ENCODE measurements at regions not wholly inside any gene's neighbourhood (a gene's known extent, or its start where the extent isn't known, plus 50 kb on each side); places are given as distances from the start of the nearest gene placed in this dataset.
"Not testable (repeated sequence)": the region's sequence is repeated elsewhere in the genome, so short reads cannot be mapped to it uniquely, and the experiment has no call there.

GRCh38 chr13:95411428-95412040 is 110.3 kb upstream of the ABCC4 start:
- Mint-ChIP-seq H3K9me3 (ENCODE audit: unreplicated experiment) (no peaks in the 10 kb centered on the region), H3K27ac (ENCODE audit: unreplicated experiment) (no peak overlapping the region), H3K36me3 (ENCODE audit: unreplicated experiment) (no peaks in the 10 kb centered on the region), H3K4me1 (ENCODE audit: low read depth, unreplicated experiment) (no peaks in the 10 kb centered on the region), H3K27me3 (ENCODE audit: unreplicated experiment) (peaks cover under 1% of the 10 kb centered on the region), H3K4me3 (ENCODE audit: unreplicated experiment) (no peak overlapping the region)
- DNase-seq = no peak
- no peak for TF ChIP-seq CTCF (IDR thresholded peaks at IDR 0.05; ENCODE audit: partially characterized antibody, unreplicated experiment)

- no peaks in the 10 kb centered on the region for H3K36me3 Mint-ChIP-seq (ENCODE audit: unreplicated experiment)
- no peak overlapping the region for H3K4me3 Mint-ChIP-seq (ENCODE audit: unreplicated experiment)
- DNase-seq = no peak
- no peaks in the 10 kb centered on the region for H3K4me1 Mint-ChIP-seq (ENCODE audit: low read depth, unreplicated experiment)
- H3K9me3 Mint-ChIP-seq (ENCODE audit: unreplicated experiment) = no peaks in the 10 kb centered on the region
- H3K27ac Mint-ChIP-seq (ENCODE audit: unreplicated experiment) = no peak overlapping the region
- TF ChIP-seq CTCF (IDR thresholded peaks at IDR 0.05; ENCODE audit: partially characterized antibody, unreplicated experiment) = no peak
- H3K27me3 Mint-ChIP-seq (ENCODE audit: unreplicated experiment) = no peaks in the 10 kb centered on the region
Observed at GRCh38 chr13:95418946-95419345, 117.7 kb upstream of the ABCC4 start.

GRCh38 chr13:95420501-95420900 is 119.2 kb upstream of the ABCC4 start:
- no peak for TF ChIP-seq CTCF (IDR thresholded peaks at IDR 0.05; ENCODE audit: partially characterized antibody, unreplicated experiment)
- no peaks in the 10 kb centered on the region for H3K36me3 Mint-ChIP-seq (ENCODE audit: unreplicated experiment)
- H3K9me3 Mint-ChIP-seq (ENCODE audit: unreplicated experiment) = no peaks in the 10 kb centered on the region
- no peak overlapping the region for H3K27ac Mint-ChIP-seq (ENCODE audit: unreplicated experiment)
- DNase-seq = no peak
- H3K27me3 Mint-ChIP-seq (ENCODE audit: unreplicated experiment) = no peaks in the 10 kb centered on the region
- no peak overlapping the region for H3K4me3 Mint-ChIP-seq (ENCODE audit: unreplicated experiment)
- H3K4me1 Mint-ChIP-seq (ENCODE audit: low read depth, unreplicated experiment) = no peaks in the 10 kb centered on the region

GRCh38 chr13:95426631-95427030 is 125.4 kb upstream of the ABCC4 start:
- peaks cover 2% of the 10 kb centered on the region for H3K27me3 Mint-ChIP-seq (ENCODE audit: unreplicated experiment)
- H3K4me3 Mint-ChIP-seq (ENCODE audit: unreplicated experiment) = no peak overlapping the region

DNA sequence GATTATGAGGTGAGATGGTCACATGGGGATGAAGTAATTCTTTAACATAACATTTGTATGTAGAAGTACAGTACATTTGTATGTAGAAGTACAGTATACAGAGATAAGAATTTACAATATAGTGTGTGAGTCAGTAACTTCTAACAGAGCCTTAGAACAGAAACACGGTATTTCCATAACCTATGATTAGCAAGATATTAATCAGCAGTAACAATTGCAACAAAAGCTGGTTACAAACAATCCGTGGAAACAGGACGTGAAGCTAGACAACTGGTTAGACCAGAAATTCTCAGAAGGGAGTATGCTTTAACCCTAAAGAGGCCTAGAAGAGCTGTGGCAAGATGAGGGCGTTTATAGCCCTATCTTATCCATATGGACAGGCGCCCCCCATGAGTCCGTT is 122.0 kb upstream of the CLDN10 start:
- H3K27me3 Mint-ChIP-seq (ENCODE audit: unreplicated experiment); H3K36me3 Mint-ChIP-seq (ENCODE audit: unreplicated experiment); H3K27ac Mint-ChIP-seq (ENCODE audit: unreplicated experiment); H3K4me1 Mint-ChIP-seq (ENCODE audit: low read depth, unreplicated experiment); H3K4me3 Mint-ChIP-seq (ENCODE audit: unreplicated experiment); H3K9me3 Mint-ChIP-seq (ENCODE audit: unreplicated experiment); DNase-seq: not testable (repeated sequence)

More at GRCh38 chr13:95426631-95427030, 125.4 kb upstream of the ABCC4 start:
- H3K36me3 Mint-ChIP-seq (ENCODE audit: unreplicated experiment) = no peaks in the 10 kb centered on the region
- H3K4me1 Mint-ChIP-seq (ENCODE audit: low read depth, unreplicated experiment) = no peaks in the 10 kb centered on the region
- DNase-seq = no peak
- H3K27ac Mint-ChIP-seq (ENCODE audit: unreplicated experiment) = no peak overlapping the region
- no peak for TF ChIP-seq CTCF (IDR thresholded peaks at IDR 0.05; ENCODE audit: partially characterized antibody, unreplicated experiment)
- H3K9me3 Mint-ChIP-seq (ENCODE audit: unreplicated experiment) = peaks cover 2% of the 10 kb centered on the region

Measured in glutamatergic neuron (in vitro differentiated cells).